ENCODE measurements at regions not wholly inside any gene's neighbourhood (a gene's known extent, or its start where the extent isn't known, plus 50 kb on each side); places are given as distances from the start of the nearest gene placed in this dataset.

GRCh38 chr5:1975406-1975715 lies 92.6 kb upstream of the IRX4 start:
- H3K4me1 ChIP-seq, result peaks cover 4% of the 10 kb centered on the region
- H3K9me3 ChIP-seq, result no peaks in the 10 kb centered on the region
- intact Hi-C loops (cut with DNase I), result no loop called here
- TF ChIP-seq POLR2A (IDR thresholded peaks at IDR 0.05), result no peak
- no peak for TF ChIP-seq CTCF (IDR thresholded peaks at IDR 0.05)
- no peaks in the 10 kb centered on the region for H3K36me3 ChIP-seq (replicated peaks in 1 of 2; ENCODE audit: insufficient read depth in 1 of 2, low read depth in 2 of 2)
- 34 to 35% methylated on average over 7 of the region's 7 CpGs for WGBS, 2 donors
- H3K27me3 ChIP-seq, result no peaks in the 10 kb centered on the region
- no peak for ATAC-seq
- H3K4me3 ChIP-seq, result no peak overlapping the region
- no peak overlapping the region for H3K27ac ChIP-seq
- peak; percentile 30 to 76 (median 58) for DNase-seq

- Histone ChIP-seq H3K4me1 (peaks cover 4% of the 10 kb centered on the region), H3K9me3 (no peaks in the 10 kb centered on the region), H3K4me3 (no peak overlapping the region), H3K36me3 (replicated peaks in 1 of 2; ENCODE audit: insufficient read depth in 1 of 2, low read depth in 2 of 2) (no peaks in the 10 kb centered on the region), H3K27me3 (no peaks in the 10 kb centered on the region), H3K27ac (no peak overlapping the region)
- TF ChIP-seq POLR2A (IDR thresholded peaks at IDR 0.05), result no peak
- no peak for TF ChIP-seq CTCF (IDR thresholded peaks at IDR 0.05)
- no peak for ATAC-seq
- intact Hi-C loops (cut with DNase I), result no loop called here
- no peak for DNase-seq
- 88 to 90% methylated on average over 17 to 18 of the region's 18 CpGs for WGBS, 2 donors
Measured at GRCh38 chr5:1974501-1975405, 92.0 kb upstream of the IRX4 start.

- DNase-seq (no peak), ATAC-seq (no peak)
- intact Hi-C loops (cut with DNase I), result no loop called here
- H3K27ac ChIP-seq, result no peak overlapping the region
- no peaks in the 10 kb centered on the region for H3K9me3 ChIP-seq
- no peaks in the 10 kb centered on the region for H3K36me3 ChIP-seq (replicated peaks in 1 of 2; ENCODE audit: insufficient read depth in 1 of 2, low read depth in 2 of 2)
- no peak overlapping the region for H3K4me3 ChIP-seq
- 82 to 91% methylated on average over 6 of the region's 6 CpGs for WGBS, 2 donors
- peaks cover 4% of the 10 kb centered on the region for H3K4me1 ChIP-seq
- TF ChIP-seq CTCF (IDR thresholded peaks at IDR 0.05) (no peak), POLR2A (IDR thresholded peaks at IDR 0.05) (no peak)
- H3K27me3 ChIP-seq, result no peaks in the 10 kb centered on the region
Measured at GRCh38 chr5:1974081-1974480, 91.4 kb upstream of the IRX4 start.

- DNase-seq (no peak), ATAC-seq (no peak)
- no peak overlapping the region for H3K27ac ChIP-seq
Measured at GRCh38 chr5:1973391-1974013, 90.8 kb upstream of the IRX4 start.

More at GRCh38 chr5:1973391-1974013, 90.8 kb upstream of the IRX4 start:
- no peaks in the 10 kb centered on the region for H3K27me3 ChIP-seq
- H3K4me3 ChIP-seq, result no peak overlapping the region
- no peak for TF ChIP-seq POLR2A (IDR thresholded peaks at IDR 0.05)
- TF ChIP-seq CTCF (IDR thresholded peaks at IDR 0.05), result no peak
- peaks cover 4% of the 10 kb centered on the region for H3K4me1 ChIP-seq
- intact Hi-C loops (cut with DNase I), result no loop called here
- H3K9me3 ChIP-seq, result no peaks in the 10 kb centered on the region
- H3K36me3 ChIP-seq (replicated peaks in 1 of 2; ENCODE audit: insufficient read depth in 1 of 2, low read depth in 2 of 2), result no peaks in the 10 kb centered on the region
- WGBS, 2 donors, result 76 to 79% methylated on average over 14 to 21 of the region's 21 CpGs

All from body of pancreas (tissue), 4 donors.